Hepatocyte (in vitro differentiated cells): ENCODE measurements at regions not wholly inside any gene's neighbourhood (a gene's known extent, or its start where the extent isn't known, plus 50 kb on each side); places are given as distances from the start of the nearest gene placed in this dataset.

Source experiments
- EZH2 ChIP-seq: fragments of 200-600 bp; sonication (generic); IDR thresholded peaks from 2 replicates; pipeline ENCODE4 v1.6.1; 2016; ENCODE audit warnings: antibody characterized with exemption, mild to moderate bottlenecking, borderline replicate concordance
- TF ChIP-seq, protein P1 (sequence below): fragments of 200-600 bp; sonication (generic); IDR thresholded peaks from 2 replicates; pipeline ENCODE4 v1.5.1; 2016; ENCODE audit warnings: antibody characterized with exemption, mild to moderate bottlenecking; ENCODE audit not compliant: poor library complexity

DNA sequence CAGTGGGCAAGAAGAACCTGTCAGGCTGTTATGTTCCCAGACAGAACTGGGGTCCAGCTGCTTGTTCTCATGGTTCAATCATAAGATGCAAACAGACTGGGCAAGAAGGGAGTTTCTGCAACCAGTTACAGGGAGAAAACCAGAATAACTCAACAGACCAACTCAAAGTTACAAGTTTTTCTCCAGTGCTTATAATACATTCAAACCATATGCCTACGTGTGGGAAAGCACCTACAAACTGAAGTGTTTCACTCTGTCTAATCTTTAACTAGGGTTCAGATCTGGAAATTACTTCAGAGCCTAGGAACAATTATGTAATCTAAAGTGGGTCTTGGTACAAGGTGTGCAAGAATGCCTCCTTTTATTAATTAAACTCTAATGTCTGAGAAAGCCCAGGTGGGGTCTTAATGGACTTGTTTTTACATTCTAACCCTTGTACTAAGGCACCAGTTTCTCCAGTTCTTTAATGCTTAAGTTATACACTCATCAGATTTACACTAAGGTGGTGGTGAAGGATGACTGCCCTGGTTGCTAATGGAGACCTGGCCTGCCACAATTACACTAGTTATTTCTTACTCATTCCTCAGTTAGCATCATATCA lies 951.9 kb downstream of the TSN start:
- TF ChIP-seq, protein P1, sequence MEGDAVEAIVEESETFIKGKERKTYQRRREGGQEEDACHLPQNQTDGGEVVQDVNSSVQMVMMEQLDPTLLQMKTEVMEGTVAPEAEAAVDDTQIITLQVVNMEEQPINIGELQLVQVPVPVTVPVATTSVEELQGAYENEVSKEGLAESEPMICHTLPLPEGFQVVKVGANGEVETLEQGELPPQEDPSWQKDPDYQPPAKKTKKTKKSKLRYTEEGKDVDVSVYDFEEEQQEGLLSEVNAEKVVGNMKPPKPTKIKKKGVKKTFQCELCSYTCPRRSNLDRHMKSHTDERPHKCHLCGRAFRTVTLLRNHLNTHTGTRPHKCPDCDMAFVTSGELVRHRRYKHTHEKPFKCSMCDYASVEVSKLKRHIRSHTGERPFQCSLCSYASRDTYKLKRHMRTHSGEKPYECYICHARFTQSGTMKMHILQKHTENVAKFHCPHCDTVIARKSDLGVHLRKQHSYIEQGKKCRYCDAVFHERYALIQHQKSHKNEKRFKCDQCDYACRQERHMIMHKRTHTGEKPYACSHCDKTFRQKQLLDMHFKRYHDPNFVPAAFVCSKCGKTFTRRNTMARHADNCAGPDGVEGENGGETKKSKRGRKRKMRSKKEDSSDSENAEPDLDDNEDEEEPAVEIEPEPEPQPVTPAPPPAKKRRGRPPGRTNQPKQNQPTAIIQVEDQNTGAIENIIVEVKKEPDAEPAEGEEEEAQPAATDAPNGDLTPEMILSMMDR = no peak
- TF ChIP-seq EZH2 = no peak
